Activated CD4-positive, alpha-beta T cell treated with anti-CD3 and anti-CD28 coated beads for 48 hours (primary cell): ENCODE measurements at regions not wholly inside any gene's neighbourhood (a gene's known extent, or its start where the extent isn't known, plus 50 kb on each side); places are given as distances from the start of the nearest gene placed in this dataset.
"Not testable (repeated sequence)": the region's sequence is repeated elsewhere in the genome, so short reads cannot be mapped to it uniquely, and the experiment has no call there.

ENCODE experiments used
- DNase-seq: peaks from one replicate; pipeline ENCODE4 v3.0.0-alpha.2; 2020

DNA sequence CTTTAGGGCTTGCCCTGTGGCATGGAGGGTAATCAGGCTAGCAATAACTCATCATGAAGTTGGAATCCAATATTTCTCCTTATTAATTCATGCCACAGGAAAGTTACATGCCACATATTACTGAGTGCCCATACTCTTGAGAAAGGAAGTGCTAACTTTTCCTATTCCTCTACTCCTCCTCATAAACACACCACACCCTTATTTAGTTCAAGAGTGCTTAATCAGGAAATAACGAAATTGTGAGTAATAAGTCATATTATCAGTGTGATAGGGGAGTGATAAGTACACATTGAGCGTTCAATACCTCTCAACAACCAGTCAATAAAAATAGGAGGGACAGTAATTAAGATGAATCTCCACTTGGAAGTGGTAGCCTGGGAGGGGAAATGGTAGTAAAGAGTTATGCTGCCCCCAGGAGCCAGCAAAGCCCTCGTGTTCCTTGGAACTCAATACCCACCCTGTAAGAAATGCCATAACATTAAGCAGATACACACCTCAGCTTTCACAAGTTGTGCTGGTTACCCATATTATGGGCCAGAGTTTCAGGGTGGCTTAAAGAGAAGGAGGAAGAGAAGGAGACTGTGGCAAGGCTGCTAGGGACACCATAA, 410.0 kb upstream of the NR3C2 start:
- no peak for DNase-seq

- DNase-seq, result no peak
These were observed 408.2 kb upstream of the NR3C2 start for GRCh38 chr4:148850257-148850995.

DNA sequence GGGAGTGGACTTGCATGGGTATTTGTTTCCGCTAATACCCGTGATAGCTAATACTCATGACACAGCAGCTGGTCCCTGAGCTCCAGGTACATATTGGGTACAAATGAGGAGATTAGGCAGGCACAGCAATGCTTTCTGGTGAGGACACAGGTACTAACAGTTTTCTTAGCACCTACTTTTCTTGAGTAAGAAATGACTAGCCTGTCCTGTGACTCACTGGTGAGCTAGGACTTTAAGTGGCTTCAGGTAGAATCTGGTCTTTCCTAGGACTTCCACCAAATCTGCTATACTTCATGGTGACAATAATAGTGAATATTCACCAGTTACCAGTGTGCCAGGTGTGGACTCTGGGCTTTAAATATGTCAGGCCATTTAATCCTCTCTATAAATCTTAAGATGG, 407.4 kb upstream of the NR3C2 start:
- DNase-seq, result no peak

GRCh38 chr4:148847544-148848255, 405.5 kb upstream of the NR3C2 start:
- DNase-seq, result no peak

DNA sequence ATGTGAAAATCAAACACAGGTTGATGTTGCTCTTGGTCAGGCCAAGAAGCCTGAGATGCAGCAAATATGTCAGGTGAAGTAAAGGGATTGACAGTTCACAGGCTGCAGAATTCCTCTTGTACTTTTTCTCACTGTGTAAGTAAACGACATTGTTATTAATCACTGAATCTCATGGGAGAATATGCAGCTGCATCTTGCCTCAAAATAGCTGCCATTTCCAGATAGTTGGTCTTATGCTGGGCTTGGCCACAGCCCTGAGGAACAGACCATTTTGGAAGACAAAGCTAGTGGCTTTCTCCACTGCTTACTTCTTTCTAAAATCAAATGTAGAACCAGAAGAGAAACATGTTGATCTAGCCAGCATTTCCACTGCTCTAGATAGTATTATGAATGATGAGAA, 403.4 kb upstream of the NR3C2 start:
- DNase-seq, result no peak

DNA sequence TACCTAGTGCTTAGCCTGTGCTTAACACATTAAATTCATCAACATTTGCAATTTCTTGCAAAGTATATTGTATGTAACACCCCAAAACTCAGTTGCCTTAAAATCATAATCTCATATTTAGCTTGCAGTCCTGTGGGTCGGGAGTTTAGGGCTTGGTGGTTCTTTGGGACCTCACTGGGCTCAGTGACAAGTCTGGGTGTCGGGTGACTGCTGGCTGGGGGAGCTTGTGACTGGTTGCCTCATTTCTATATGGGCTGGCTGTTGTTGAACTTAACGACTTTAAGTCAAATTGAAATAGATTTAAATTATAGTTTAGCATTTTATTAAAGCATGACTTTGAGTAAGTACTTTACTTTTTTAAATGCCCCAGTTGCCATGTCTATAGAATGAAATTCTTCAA, 401.4 kb upstream of the NR3C2 start:
- no peak for DNase-seq

GRCh38 chr4:148842843-148843242, 400.6 kb upstream of the NR3C2 start:
- no peak for DNase-seq

GRCh38 chr4:148837571-148837970, 395.4 kb upstream of the NR3C2 start:
- DNase-seq, result not testable (repeated sequence)

DNA sequence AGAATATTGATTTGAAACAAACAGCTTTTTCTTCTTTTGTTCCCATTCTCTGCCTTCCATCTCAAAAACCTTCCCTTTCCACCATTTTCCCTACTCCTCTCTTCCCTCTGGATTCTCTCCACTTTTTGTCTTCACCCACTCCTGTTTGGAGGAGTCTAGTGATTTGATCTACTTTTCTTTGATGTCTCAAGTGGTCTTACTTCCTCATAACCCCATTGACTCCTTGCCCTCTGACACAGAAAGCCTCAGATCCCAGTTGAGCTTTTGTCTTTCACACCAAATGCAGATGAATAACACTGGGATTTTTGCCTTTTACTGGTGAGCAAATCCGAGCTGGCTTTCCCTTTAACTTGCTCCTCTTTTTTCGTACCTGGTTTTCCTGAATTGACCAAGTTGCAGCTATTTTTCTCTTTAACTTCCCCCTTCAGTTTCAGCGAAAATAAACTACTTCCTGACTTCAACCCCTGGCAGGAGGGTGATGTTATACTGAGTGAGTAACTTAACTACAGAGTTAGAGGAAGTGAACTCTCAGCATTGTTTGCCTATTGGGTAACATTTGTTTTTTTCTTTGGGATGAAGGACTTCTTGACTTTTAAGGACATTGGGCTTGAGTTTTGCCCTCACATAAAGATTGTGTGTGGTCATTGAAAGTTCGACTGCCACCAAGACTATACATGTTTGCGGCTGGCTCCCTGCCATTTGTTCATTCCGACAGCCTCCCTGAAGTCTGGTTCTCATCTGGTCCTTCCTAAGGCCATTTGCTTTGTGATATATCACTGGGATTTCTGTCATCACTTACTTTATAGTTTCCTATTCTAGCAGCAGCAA, 392.8 kb upstream of the NR3C2 start:
- no peak for DNase-seq

GRCh38 chr4:148831945-148832344, 389.7 kb upstream of the NR3C2 start:
- no peak for DNase-seq

- no peak for DNase-seq
These were observed 386.1 kb upstream of the NR3C2 start for GRCh38 chr4:148828291-148828690.

DNA sequence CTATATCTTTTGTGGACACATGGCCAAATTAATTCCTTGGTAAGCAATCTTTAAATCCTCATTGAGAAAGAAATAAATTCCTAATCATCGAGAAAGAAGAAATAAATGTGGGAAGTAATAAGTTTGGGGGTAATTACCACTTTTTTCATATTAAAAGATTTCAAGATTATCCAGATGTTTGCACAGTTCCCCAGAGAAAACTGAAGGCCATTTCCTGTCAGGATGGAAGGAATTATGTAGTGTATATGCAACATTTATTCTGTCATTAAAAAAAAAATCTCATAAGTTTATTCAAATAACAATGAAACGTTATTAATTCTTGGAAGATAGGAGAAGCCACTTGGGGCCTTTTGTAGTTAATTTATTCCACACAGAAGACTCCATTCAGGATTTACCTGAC, 385.6 kb upstream of the NR3C2 start:
- no peak for DNase-seq

DNA sequence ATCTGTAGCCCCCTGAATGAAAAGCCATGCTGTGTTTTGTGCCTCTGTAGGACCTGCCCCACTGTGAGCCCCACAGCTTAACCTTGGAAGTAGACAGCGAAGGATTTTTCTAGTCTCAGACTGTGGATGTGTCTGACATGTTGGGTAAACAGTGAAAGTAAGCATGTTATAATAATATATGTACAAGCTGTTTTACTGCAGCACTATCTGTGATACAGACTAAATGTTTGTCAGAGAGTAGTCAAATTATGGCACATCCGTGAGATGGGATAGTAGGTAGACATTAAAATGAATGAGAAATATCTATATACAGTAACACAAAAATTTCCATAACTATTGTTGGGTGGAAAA, 381.2 kb upstream of the NR3C2 start:
- DNase-seq, result no peak

GRCh38 chr4:148822572-148823418, 380.6 kb upstream of the NR3C2 start:
- no peak for DNase-seq

DNA sequence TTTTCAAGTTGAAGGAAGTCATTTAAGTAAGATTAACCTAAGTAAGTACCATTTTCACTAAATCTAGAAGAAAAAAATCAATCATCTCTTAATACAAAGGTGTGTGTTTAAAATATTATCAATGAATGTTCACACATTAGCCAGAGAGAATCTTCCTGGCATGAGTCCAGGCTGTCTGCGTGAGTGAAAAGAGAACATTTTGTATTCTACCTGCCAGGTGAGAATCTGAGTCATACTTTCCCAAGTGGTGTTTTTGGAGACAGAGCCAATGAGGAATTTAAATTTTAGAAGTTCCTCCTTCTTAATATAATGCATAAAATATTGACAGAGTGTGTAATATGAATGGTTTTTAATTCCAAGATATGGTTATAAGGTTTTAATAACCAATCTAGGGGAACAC, 371.8 kb upstream of the NR3C2 start:
- no peak for DNase-seq

DNA sequence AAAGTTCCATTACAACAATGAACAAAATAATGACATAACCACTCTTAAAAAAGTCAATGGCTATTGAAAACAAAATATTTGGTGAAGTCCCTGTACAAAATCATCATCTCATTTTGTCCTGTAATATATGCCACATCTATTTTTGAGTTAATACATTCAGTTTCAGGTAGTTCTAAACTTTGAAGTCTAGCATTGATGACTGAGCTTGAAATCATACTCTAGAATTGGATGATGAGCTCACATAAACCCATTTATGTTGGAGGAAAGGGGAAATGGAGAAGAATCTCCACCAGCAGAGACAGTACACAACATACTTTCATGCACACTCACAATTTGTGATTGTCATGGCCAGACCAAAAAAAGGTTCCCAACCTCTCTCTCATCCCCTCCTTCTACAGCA, 371.1 kb upstream of the NR3C2 start:
- no peak for DNase-seq

DNA sequence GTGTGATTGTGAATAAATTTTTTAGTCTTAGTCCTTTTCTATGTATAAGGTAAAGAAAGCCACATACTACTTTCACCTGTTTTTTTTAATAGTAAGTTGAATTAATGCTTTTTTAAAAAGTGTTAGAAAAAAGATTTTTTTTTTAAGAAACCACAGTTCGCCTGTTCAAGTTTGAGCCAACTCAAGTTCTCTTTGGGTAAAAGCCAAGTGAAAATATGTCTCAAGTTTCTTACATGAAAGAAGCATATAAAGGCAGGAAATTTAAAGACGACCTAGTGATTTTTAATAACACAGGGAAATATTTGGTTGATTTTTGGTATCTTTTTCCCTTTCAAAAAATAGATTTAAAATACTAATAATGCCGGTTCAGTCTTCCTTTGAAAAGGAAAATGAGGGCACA, 369.9 kb upstream of the NR3C2 start:
- DNase-seq, result no peak

DNA sequence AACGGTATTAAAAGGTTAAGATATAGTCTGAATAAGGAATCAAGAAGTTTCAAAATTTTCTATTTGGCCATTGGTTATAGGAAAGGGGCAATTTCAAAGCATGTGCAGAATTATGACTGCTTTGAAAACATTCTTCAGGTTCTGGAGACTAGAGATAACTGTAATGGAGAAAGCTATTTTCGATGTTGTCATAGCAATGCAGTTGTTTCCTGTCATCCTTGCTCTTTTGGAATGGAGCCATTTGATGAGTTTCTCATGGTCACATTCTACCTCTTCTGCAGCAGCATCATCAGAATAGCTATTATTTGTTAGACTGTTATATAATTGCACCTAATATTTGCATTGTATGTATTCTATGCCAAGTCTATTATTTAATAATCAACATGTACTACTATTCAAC, 368.2 kb upstream of the NR3C2 start:
- DNase-seq, result no peak

- DNase-seq, result no peak
These were observed 366.2 kb upstream of the NR3C2 start for GRCh38 chr4:148808416-148808815.

DNA sequence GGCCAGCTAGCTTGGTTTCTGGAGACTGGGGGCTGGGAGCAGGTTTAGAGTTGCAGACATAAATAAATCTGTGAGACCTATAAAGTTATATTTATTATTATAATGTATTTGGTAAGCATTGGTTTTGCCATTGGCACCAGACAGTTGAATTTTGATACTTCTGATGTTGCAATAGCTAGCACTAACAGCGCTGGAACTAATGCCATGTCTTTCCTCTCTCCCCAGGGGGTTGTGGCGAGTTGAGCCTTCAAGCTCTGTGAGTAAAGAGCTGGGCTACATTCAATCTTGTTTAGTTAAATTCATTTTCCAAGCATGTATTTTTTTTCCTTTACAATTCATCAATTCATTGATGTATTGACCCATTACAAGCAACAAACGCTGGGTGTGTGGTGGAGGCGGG, 358.7 kb upstream of the NR3C2 start:
- no peak for DNase-seq

DNA sequence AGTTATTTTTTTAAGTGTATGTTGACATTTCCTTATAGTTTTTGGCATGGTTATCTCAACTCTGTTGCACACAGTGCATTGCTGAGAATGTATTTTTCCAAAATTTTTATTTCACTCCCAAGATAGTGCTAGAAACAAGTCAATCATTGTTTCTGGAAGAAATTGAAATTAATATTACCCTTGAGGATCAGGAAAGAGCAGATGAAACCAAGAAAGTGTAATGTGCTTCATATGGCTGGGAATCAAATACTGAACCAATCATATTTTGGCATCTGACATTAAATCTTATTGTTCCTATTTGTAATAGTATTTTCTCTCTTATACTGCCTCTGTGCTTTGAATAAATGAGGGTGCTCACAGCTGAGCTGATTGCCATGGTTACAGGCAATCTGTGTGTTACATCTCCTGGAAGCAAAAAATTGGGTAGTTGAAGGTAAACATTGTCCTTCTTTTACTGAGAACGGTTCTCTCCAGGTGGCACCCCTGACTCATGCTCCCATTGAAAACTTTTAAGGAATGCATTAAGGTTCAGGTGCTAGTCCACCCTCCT, 358.2 kb upstream of the NR3C2 start:
- no peak for DNase-seq

- no peak for DNase-seq
These were observed 353.1 kb upstream of the NR3C2 start for GRCh38 chr4:148795156-148795864.
